ENCODE measurements at regions not wholly inside any gene's neighbourhood (a gene's known extent, or its start where the extent isn't known, plus 50 kb on each side); places are given as distances from the start of the nearest gene placed in this dataset.

GRCh38 chr6:19590501-19591131 lies 246.6 kb upstream of the ID4 start:
- Histone ChIP-seq H4K20me1 (ENCODE audit: low read length) (no peaks in the 10 kb centered on the region), H3K9ac (ENCODE audit: low read length) (no peak overlapping the region), H3K4me2 (ENCODE audit: low read length) (no peak overlapping the region), H2AFZ (ENCODE audit: low read length) (no peak overlapping the region), H3K9me2 (replicated peaks; ENCODE audit: low read length) (no peaks in the 10 kb centered on the region), H3F3A (ENCODE audit: low read length, unreplicated experiment) (no peaks in the 10 kb centered on the region), H3K27me3 (ENCODE audit: low read length) (no peaks in the 10 kb centered on the region), H3K79me2 (ENCODE audit: low read length) (no peaks in the 10 kb centered on the region), H3K4me3 (ENCODE audit: low read length) (no peak overlapping the region), H3K4me1 (ENCODE audit: insufficient read depth, low read length) (no peaks in the 10 kb centered on the region), H3K36me3 (ENCODE audit: low read depth, low read length) (no peaks in the 10 kb centered on the region), H3K27ac (ENCODE audit: low read length) (no peak overlapping the region), H3K9me3 (ENCODE audit: low read length) (no peaks in the 10 kb centered on the region)
- no peak for DNase-seq
- ChIA-PET POLR2A (ENCODE audit: unreplicated experiment) (no interaction called here), CTCF (no interaction called here)
- intact Hi-C loops (cut with micrococcal nuclease) = no loop called here
- no peak for ATAC-seq
- no TSS peak for BruUV-seq (replicated peaks)
- TF ChIP-seq EZH2 (IDR thresholded peaks at IDR 0.05; ENCODE audit: low read length, unreplicated experiment) = no peak
- no peak for TF ChIP-seq CTCF (conservative IDR thresholded peaks at IDR 0.05; ENCODE audit: low read depth, low read length)
- no peak for TF ChIP-seq EZH2phosphoT487 (IDR thresholded peaks at IDR 0.05; ENCODE audit: borderline replicate concordance, low read length)

GRCh38 chr6:19597809-19598320 lies 239.3 kb upstream of the ID4 start:
- H3K9ac ChIP-seq (ENCODE audit: low read length) = no peak overlapping the region
- H3K4me1 ChIP-seq (ENCODE audit: insufficient read depth, low read length) = no peaks in the 10 kb centered on the region
- H3K4me3 ChIP-seq (ENCODE audit: low read length) = no peak overlapping the region
- H3K36me3 ChIP-seq (ENCODE audit: low read depth, low read length) = no peaks in the 10 kb centered on the region
- H3K79me2 ChIP-seq (ENCODE audit: low read length) = no peaks in the 10 kb centered on the region
- H3K27me3 ChIP-seq (ENCODE audit: low read length) = no peaks in the 10 kb centered on the region
- no peaks in the 10 kb centered on the region for H4K20me1 ChIP-seq (ENCODE audit: low read length)
- no peak overlapping the region for H2AFZ ChIP-seq (ENCODE audit: low read length)
- TF ChIP-seq EZH2phosphoT487 (IDR thresholded peaks at IDR 0.05; ENCODE audit: borderline replicate concordance, low read length) (no peak), CTCF (conservative IDR thresholded peaks at IDR 0.05; ENCODE audit: low read depth, low read length) (no peak)
- no TSS peak for BruUV-seq (replicated peaks)
- H3K9me3 ChIP-seq (ENCODE audit: low read length) = no peaks in the 10 kb centered on the region
- ATAC-seq = no peak
- intact Hi-C loops (cut with micrococcal nuclease) = no loop called here
- no peaks in the 10 kb centered on the region for H3K9me2 ChIP-seq (replicated peaks; ENCODE audit: low read length)
- no peak overlapping the region for H3K27ac ChIP-seq (ENCODE audit: low read length)
- H3K4me2 ChIP-seq (ENCODE audit: low read length) = no peak overlapping the region
- CTCF ChIA-PET = no interaction called here
- no peak for DNase-seq
- H3F3A ChIP-seq (ENCODE audit: low read length, unreplicated experiment) = no peaks in the 10 kb centered on the region
- POLR2A ChIA-PET (ENCODE audit: unreplicated experiment) = no interaction called here

GRCh38 chr6:19599796-19600464 lies 237.2 kb upstream of the ID4 start:
- TF ChIP-seq EZH2phosphoT487 (IDR thresholded peaks at IDR 0.05; ENCODE audit: borderline replicate concordance, low read length) (no peak), EZH2 (IDR thresholded peaks at IDR 0.05; ENCODE audit: low read length, unreplicated experiment) (no peak), CTCF (conservative IDR thresholded peaks at IDR 0.05; ENCODE audit: low read depth, low read length) (no peak)
- H4K20me1 ChIP-seq (ENCODE audit: low read length) = no peaks in the 10 kb centered on the region
- ATAC-seq (no peak), DNase-seq (no peak)
- intact Hi-C loops (cut with micrococcal nuclease) = no loop called here
- no peak overlapping the region for H3K4me3 ChIP-seq (ENCODE audit: low read length)
- H3K9me3 ChIP-seq (ENCODE audit: low read length) = no peaks in the 10 kb centered on the region
- H2AFZ ChIP-seq (ENCODE audit: low read length) = no peak overlapping the region
- no peaks in the 10 kb centered on the region for H3K27me3 ChIP-seq (ENCODE audit: low read length)
- no peaks in the 10 kb centered on the region for H3K79me2 ChIP-seq (ENCODE audit: low read length)
- BruUV-seq (replicated peaks) = no TSS peak
- H3K4me2 ChIP-seq (ENCODE audit: low read length) = no peak overlapping the region
- no peak overlapping the region for H3K27ac ChIP-seq (ENCODE audit: low read length)
- H3K9me2 ChIP-seq (replicated peaks; ENCODE audit: low read length) = no peaks in the 10 kb centered on the region
- POLR2A ChIA-PET (ENCODE audit: unreplicated experiment) = no interaction called here
- H3F3A ChIP-seq (ENCODE audit: low read length, unreplicated experiment) = no peaks in the 10 kb centered on the region
- H3K9ac ChIP-seq (ENCODE audit: low read length) = no peak overlapping the region
- CTCF ChIA-PET = no interaction called here
- H3K4me1 ChIP-seq (ENCODE audit: insufficient read depth, low read length) = no peaks in the 10 kb centered on the region
- no peaks in the 10 kb centered on the region for H3K36me3 ChIP-seq (ENCODE audit: low read depth, low read length)

Data from PC-3 (cell line).